ENCODE measurements at regions not wholly inside any gene's neighbourhood (a gene's known extent, or its start where the extent isn't known, plus 50 kb on each side); places are given as distances from the start of the nearest gene placed in this dataset.
"Not testable (repeated sequence)": the region's sequence is repeated elsewhere in the genome, so short reads cannot be mapped to it uniquely, and the experiment has no call there.

DNA sequence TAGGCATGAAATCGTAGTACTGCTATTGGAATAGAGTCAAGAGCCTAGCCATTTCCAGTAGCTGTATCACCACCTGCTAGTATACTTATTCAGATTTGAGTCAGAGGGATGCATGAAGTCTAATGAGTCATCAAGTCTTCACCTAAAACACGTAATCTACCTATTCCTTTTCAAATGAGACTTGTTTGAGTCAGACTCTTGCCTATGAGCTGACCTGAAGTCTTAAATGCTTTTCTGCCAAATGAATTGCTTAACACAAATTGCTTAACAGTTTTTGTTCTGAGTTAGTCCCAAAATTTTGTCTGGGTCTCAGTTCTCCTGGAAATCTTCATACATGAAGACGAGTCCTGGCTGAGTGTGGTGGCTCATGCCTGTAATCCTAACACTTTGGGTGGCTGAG is 165.2 kb downstream of the GNAT3 start:
- DNase-seq (ENCODE audit: low read depth): peak; percentile 71

DNA sequence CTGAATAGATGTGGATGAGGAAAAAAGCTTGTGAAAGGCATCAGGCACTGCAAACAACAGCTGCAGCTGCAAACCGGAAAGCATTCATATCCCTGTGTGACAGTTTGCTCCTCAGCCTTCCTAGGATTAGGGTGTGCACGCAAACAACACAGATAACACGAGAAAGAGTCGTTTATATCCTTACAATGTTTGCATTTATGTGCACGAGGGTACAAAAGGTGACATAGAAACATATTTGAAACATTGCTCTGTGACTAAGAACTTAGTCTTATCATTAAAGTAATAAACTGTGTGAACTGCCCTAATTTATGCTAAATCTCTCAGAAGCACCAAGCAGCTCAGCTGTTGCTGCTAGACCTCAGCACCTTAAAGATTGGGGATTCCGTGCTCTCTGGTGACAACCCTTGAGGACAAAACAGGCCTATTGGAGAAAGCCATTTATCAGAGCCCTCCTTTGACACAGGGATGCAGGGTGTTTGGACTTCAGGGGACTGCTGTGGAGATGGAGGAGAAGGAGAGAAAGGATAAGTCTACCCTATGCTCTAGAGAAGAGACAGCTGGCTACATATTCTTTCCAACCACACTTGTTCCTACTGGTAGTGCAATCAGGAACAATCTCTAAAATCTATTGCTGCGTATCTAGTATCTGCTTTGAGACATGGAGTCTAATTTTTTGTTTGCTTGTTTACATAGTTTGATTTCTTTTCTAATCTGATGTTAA is 176.2 kb downstream of the GNAT3 start:
- peak; percentile 39 for DNase-seq (ENCODE audit: low read depth)

DNA sequence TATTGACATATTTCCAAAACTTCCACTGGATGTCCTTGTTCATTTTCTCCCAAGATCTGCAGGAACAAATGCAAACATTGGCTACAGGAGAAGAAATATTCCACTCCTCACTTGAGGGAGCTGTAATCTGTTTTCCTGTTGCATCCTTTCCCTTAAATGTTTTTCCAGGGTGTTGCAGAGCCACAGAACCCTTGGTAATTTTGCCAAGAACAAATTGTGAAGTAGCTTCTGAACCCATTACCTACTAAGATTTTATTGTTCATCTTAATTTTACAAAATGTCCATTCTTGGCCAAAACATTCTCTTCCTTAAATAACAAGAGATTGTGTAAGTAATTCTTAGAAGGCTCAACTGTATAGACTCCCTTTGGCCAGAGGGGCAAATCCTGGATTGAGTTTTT is 177.0 kb downstream of the GNAT3 start:
- DNase-seq (ENCODE audit: low read depth): no peak

DNA sequence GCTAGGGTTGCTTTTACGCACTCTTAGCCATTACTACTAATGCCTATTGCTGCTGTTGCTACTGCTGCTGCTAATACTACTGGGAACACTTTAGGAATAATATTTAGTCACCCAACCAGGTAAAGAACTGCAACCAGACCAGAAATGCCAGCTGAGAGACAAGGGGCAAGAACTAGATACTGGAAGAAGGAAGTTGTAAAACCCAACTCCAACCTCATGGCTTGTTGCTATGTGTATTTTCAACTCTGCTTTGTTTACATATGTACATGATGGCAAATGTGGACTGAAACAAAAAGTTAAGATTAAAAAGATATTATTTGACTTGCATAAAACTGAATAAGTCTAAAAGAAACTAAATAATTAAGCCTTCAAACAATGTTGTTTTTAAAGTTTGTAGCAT is 177.7 kb downstream of the GNAT3 start:
- no peak for DNase-seq (ENCODE audit: low read depth)

DNA sequence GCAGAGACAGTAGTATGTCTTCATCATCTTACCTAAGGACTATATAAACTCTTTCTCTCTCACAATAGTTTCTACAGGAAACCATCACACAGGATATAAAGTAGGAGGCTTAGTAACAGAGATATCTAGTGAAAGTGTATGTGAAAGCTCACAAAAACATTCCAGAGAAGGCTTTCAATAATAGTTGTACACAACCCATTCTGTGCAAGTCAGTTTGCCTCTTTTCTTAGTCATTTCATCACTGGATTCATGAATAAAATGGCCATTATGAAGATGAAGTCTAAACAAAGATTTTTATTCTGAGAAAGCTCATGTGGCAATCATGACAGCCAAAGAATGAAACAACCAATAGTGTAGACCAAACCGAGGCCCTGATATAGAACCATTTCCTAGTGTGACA is 178.8 kb downstream of the GNAT3 start:
- no peak for DNase-seq (ENCODE audit: low read depth)

DNA sequence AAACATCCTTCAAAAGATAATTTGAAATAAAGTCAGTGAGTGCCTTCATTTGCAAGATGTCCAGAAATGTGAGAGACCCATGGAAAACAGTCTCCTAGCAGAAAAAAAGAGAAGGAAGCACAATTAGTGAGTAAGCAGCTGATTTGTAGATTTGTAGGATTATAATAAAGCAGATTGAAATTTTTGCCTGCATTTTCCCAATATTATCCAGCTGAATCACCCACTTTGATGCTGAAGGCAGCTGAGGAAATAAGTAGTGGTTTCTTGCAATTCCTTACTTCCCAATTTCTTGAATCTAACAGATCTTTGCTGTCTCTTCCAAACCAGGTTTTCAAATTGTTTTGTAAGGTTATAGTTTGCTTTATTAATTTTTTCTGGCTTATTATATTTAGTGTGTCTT is 181.4 kb downstream of the GNAT3 start:
- DNase-seq (ENCODE audit: low read depth): peak; percentile 63

DNA sequence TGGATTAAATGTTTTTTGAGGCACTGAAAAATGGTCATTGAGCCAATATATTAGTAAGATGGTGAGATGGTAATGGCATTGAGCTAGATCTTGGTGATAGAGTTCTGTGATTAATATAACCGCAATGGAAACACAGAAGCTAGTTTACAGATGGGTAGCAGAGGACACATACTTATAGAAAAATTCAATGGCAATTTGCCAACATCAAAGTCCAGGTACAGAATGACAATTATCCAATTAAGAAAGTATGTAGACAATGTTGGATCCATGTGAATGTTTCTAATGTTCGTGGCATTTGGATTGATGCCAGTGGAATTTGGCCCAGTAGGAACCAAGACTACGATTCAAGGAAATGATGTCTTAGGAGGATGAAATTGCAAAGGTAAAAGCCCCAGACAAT is 187.8 kb downstream of the GNAT3 start:
- peak; percentile 89 for DNase-seq (ENCODE audit: low read depth)

DNA sequence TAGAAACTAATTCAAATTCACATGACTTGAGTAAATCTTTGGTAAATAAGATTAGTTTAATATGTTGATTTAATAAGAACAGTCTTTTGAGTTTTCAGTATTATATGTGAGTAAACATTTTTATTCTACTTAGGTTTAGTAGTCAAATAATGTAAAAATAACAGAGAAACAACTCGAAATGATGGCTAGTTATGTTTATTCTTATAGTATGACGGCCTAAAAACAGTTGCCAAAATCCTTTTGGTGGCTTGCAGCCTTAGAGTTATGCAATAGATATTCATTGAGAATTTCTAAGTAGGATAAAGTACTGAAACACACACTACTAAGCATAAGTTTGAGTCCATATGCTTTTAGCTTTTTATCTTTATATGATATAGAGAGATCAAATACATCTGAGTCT is 184.8 kb downstream of the GNAI1 start:
- no peak for DNase-seq (ENCODE audit: low read depth)

DNA sequence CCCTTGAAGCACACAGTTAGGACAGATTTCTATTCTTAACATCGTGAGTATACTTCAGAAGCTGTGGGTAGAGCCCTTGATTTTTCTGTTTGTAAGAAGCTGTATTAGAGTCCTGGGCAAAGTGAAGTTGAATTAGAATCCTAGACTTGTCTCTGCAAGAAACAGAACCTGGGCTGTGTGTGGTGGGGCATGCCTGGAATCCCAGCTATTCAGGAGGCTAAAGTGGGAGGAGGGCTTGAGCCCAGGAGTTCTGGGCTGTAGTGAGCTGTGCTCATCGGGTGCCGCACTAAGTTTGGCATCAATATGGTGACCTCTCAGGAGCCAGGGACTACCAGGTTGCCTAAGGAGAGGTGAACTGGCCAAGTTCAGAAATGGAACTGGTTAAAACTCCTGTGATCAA is 183.4 kb downstream of the GNAI1 start:
- no peak for DNase-seq (ENCODE audit: low read depth)

DNA sequence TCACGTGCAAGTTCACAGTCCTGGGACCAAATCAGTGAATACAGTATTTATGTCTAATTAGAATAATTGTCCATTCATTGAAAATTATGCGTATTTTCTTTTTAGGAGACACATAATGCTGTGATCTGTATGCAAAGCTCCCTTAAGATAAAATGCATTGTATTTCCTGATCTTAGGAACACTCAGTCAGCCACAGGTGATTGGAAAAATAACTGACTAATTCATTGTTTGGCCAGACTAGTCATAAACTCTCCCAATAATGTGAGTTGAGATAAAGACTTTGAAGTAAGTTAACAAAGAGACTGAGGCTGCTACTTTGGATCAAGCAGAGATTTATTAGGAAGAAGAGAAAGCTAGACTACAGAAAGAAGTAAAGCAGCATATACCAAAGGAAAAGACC is 182.2 kb downstream of the GNAI1 start:
- no peak for DNase-seq (ENCODE audit: low read depth)

DNA sequence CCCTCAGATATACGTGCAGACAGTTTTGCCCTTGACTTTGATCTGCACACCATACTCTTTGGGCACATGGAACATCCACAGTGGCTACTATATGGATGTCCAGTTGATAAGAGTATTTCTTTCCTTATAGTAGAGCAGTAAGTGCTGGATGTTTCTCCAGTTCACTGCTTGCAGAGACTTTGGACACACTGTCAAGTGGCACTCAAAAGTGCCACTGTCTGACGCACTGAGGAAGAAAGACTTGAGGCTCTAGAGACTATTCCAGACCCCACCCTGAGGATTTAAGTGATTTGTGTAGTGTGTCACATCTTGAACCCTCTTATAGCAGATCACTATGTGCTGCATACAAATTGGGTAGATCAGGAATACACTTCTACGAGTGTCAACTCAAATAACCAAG is 179.1 kb downstream of the GNAI1 start:
- DNase-seq (ENCODE audit: low read depth): no peak

DNA sequence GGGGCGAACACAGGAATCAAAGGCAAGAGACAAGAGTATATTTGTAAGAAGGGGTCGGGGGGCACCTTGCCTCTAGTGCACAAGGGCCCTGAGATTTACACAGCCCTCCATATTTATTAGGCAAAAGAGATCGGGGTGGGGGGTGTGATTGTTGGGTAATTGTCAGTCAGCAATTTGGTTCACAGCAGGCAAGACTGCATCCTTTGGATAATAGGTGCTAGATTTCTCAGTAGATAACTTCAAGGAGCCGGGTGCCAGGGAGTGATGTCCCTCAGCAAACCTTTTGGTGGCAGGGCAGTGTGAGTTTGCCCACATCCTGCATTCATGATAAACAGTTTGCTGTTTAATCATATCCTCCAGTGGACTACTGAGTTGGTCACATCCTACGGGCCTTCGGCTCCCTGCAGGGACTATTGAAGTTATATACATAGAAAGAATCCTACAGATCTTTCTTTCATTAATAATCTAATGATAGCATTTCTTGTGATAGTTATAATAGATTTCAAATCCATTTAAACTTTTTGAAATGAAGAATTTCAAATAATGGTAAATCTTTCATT is 178.5 kb downstream of the GNAI1 start:
- DNase-seq (ENCODE audit: low read depth): no peak

DNA sequence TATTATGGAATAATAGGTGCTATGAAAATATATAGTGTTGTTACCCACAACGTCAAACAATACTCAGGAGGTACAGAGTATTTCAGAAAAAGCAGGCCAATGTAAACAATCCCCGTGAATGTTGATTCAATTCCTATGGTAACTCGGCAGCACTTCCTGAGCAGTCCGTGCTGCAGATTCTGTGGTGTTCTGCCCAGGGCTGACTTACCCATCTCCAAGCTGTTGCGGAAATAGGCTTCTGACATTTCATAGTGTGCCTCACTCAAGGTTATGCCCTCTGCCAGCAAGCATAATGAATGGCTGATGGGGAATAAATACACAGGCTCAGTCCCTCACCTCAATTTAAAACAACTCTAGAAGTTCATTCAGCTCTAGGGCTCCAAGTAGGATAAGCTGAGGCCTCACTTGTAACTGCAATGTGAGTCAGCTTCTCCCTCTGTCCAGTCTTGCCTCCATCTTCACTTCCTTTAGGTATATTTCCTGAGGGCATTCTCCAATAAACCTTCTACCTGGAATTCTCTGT is 177.6 kb downstream of the GNAI1 start:
- peak; percentile 94 for DNase-seq (ENCODE audit: low read depth)

DNA sequence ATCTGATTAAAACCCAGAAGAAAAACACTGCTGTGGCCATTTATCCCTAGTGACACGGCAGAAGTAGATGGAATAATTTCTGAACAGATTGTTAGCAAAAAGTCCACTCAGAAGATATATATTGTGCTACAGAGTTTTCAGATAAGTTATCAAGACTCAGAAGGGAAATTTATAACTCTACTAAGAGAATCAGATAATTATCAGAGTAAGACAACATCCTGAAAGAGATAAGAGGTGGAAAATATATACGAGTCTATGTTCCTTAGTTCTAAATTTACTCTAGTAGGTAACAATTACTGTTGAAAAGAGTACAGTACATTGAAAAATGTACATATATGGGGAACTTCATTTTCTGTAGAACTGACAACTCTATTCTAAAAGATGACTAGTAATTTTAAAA is 176.7 kb downstream of the GNAI1 start:
- no peak for DNase-seq (ENCODE audit: low read depth)

DNA sequence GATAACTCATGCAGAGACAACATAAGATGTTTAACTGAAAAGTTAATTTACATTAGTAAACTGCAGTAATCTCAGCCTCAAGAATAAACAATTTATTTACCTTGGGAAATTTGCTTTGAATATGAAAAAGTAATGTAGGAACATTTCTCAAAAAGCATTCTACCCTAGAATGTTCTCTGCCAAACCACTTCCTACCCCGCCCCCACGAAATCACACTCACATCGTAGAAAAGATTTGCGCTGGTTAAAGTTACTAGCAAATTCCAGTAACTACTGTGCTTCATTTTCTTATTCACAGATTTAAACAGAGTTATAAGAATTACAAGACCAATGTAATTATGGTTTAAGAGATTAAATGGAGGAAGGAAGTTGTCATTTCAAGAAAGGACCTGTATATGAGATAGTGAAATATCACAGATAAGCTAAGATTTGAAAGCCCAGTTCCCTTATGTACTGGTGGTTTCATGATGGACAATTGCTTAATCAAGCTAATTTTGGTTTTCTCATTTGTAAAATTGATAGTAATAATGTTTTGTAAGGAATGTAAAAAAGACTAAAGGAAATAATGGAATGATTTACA is 175.4 kb downstream of the GNAI1 start:
- peak; percentile 35 for DNase-seq (ENCODE audit: low read depth)

DNA sequence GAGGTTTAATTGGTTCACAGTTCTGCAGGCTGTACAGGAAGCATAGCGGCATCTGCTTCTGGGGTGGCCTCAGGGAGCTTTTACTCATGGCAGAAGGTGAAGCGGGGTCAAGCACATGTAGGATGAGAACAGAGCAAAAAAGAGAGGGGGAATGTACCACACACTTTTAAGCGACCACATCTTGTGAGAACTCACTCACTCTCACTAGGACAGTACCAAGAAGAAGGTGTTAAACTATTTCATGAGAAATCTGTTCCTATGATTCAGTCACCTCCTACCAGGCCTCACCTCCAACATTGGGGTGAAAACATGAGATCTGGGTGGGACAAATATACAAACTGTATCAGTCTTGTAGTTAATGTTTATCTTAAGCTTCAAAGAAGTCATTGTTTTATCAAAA is 174.7 kb downstream of the GNAI1 start:
- no peak for DNase-seq (ENCODE audit: low read depth)

DNA sequence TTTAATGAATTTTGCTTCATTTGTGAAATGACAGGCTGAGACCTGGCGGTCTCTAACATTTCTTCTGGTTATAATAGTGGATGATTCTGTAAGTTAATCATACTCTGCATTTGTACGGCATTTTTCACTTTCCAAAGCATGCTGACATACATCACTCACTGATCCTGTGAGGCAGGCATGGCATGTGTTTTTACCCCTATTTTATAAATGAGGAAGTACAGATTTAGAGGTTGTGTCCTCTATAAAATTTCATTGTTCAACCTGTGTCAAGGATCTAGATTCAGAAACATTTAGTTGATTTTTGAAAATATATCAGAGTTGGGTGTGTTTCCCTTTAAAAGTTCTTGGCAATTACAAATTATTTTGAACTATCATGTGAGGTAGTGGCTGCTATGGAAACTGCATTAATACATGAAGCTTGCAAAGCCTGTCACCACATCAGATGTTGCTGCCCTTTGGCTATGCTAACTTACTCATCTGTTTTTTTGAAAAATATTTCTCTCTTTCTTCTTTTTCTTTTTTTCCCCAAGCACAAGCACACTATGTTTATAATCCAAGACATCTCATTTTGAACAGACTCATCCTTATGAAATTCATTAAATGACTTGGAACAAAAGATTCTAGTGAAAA is 172.7 kb downstream of the GNAI1 start:
- peak; percentile 89 for DNase-seq (ENCODE audit: low read depth)

DNA sequence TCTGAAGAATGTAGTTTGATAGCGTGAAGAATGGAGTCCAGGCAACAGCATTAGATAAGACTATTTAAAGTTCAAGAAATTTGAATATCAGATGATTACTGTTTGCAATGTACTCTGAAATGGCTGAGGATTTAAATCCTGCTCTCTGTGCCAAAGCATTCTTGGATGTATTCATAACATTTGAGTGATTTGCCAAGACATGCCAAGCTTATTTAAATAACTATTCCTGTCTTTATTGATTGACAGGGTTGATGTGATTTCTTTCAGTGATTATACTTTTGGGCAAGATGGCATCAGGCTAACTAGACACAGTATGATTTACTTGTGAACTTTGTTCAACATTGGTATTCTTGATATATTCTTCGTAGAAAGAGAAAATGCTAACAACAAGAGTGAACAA is 168.7 kb downstream of the GNAI1 start:
- DNase-seq (ENCODE audit: low read depth): no peak

DNA sequence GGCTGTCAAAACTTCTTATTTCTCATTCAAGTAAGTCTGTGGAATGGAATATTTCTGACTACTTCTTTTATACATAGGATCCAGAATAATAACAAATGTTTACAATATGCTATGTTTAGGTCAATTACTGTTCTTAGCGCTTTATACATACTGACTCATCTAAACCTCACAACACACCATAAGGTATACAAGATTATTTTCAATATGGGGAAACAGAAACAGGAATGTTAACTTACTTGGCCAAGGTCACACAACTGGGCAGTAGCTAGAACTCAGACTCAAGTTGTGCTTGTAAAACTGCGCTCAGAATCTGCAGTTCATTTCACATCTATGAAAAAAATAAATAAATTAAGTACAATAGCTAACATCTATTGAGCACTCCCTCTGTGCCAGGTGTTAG is 168.0 kb downstream of the GNAI1 start:
- DNase-seq (ENCODE audit: low read depth): peak; percentile 33

DNA sequence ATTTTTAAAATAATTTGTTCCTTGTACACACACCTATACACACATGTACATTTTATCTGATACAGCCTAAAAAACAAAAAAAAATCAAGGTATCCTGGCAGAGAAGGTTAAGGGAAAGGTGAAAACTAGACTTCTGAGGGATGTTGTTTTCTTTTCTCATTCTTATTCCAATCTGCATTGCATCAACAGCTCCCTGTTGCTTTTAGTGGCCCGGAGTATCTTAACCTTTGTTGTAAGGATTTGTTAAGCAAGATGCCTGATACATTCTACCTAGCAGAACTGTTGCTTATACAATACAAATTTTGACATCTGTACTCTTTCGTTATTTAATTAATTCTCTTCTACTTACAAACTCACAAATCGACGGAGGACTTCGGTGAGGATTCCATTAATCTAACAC is 167.4 kb downstream of the GNAI1 start:
- no peak for DNase-seq (ENCODE audit: low read depth)

DNA sequence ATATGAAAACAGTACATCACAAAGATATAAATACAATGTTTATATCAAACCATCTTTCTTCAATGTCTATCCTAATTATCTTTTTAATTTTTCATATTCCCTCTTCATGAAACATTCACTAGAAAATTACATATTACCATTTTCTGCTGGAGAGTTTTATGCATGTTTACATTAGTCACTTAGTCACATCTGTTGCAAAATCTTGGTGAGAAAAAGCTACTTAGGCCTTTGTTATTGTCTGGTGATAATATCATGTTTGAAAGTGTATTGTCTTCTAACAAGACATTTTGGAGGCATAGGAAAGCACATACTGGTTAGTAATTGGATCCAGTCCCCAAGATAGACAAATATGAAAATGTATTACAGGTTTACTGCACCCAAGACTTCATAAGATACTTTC is 163.6 kb downstream of the GNAI1 start:
- peak; percentile 68 for DNase-seq (ENCODE audit: low read depth)

DNA sequence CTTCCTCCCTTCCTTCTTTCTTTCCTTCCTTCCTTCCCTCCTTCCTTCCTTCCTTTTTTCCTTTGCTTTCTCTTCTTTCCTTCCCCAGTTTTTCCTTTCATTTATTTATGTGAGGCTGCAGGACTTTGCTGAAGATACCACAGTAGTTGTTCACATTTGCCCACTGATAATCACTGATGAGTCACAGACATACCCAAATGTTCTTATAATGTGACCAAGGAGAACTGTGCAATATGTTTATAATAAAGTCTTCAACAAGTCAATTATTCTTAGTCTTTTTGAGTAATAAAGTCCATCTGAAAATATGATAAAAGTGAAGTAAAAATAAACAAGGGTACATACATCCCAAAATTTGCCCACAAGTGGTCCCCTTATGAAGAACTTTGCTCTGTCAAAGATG is 159.7 kb downstream of the GNAI1 start:
- DNase-seq (ENCODE audit: low read depth): peak; percentile 78

DNA sequence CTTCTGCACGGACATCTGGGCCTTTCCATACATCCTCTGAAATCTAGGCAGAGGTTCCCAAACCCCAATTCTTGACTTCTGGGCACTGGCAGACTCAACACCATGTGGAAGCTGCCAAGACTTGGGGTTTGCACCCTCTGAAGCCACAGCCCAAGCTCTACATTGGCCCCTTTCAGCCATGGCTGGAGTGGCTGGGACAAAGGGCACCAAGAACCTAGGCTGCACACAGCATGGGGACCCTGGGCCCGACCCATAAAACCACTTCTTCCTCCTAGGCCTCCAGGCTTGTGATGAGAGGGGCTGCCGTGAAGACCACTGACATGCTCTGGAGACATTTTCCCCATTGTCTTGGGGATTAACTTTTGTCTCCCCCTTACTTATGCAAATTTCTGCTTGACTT is 158.0 kb downstream of the GNAI1 start:
- DNase-seq (ENCODE audit: low read depth): not testable (repeated sequence)

Data from iris pigment epithelial cell (primary cell).